ENCODE measurements at regions not wholly inside any gene's neighbourhood (a gene's known extent, or its start where the extent isn't known, plus 50 kb on each side); places are given as distances from the start of the nearest gene placed in this dataset.

- Mint-ChIP-seq H3K27ac (no peak overlapping the region), H3K36me3 (no peaks in the 10 kb centered on the region), H3K27me3 (ENCODE audit: insufficient read depth, low read depth) (no peaks in the 10 kb centered on the region), H3K4me1 (no peaks in the 10 kb centered on the region), H3K9me3 (peaks cover 2% of the 10 kb centered on the region), H3K4me3 (no peak overlapping the region)
- TF ChIP-seq CTCF (IDR thresholded peaks at IDR 0.05) (no peak), EZH2 (IDR thresholded peaks at IDR 0.05) (no peak), EZH2phosphoT487 (IDR thresholded peaks at IDR 0.05) (no peak)
- Histone ChIP-seq H3K4me2 (no peak overlapping the region), H3K4me1 (no peaks in the 10 kb centered on the region), H4K20me1 (ENCODE audit: low read depth) (no peaks in the 10 kb centered on the region), H2AFZ (replicated peaks) (no peak overlapping the region), H3K27ac (no peak overlapping the region), H3K9ac (no peak overlapping the region), H3K27me3 (no peaks in the 10 kb centered on the region), H3K4me3 (no peak overlapping the region), H3K36me3 (no peaks in the 10 kb centered on the region), H3K9me3 (ENCODE audit: low read depth) (no peaks in the 10 kb centered on the region), H3F3A (ENCODE audit: low read depth) (no peaks in the 10 kb centered on the region), H3K79me2 (ENCODE audit: low read depth) (no peaks in the 10 kb centered on the region)
- no peak for DNase-seq (ENCODE audit: low spot score)
These were observed 295.1 kb upstream of the SLITRK5 start for GRCh38 chr13:87376081-87376480.

GRCh38 chr13:87384099-87384498 is 287.1 kb upstream of the SLITRK5 start:
- Mint-ChIP-seq H3K27me3 (ENCODE audit: insufficient read depth, low read depth) (no peaks in the 10 kb centered on the region), H3K4me3 (no peak overlapping the region), H3K9me3 (no peaks in the 10 kb centered on the region), H3K36me3 (no peaks in the 10 kb centered on the region), H3K27ac (no peak overlapping the region), H3K4me1 (no peaks in the 10 kb centered on the region)
- DNase-seq (ENCODE audit: low spot score) = no peak
- Histone ChIP-seq H4K20me1 (ENCODE audit: low read depth) (no peaks in the 10 kb centered on the region), H3K36me3 (no peaks in the 10 kb centered on the region), H3K27me3 (no peaks in the 10 kb centered on the region), H3K4me3 (no peak overlapping the region), H3K4me2 (no peak overlapping the region), H2AFZ (replicated peaks) (no peak overlapping the region), H3F3A (ENCODE audit: low read depth) (no peaks in the 10 kb centered on the region), H3K4me1 (no peaks in the 10 kb centered on the region), H3K27ac (no peak overlapping the region), H3K9ac (no peak overlapping the region), H3K79me2 (ENCODE audit: low read depth) (no peaks in the 10 kb centered on the region), H3K9me3 (ENCODE audit: low read depth) (no peaks in the 10 kb centered on the region)
- TF ChIP-seq CTCF (IDR thresholded peaks at IDR 0.05) = no peak
- TF ChIP-seq EZH2phosphoT487 (IDR thresholded peaks at IDR 0.05) = no peak
- TF ChIP-seq EZH2 (IDR thresholded peaks at IDR 0.05) = no peak

- H3K4me3 Mint-ChIP-seq = no peak overlapping the region
- Histone ChIP-seq H3K27ac (no peak overlapping the region), H3K27me3 (no peaks in the 10 kb centered on the region), H3K9ac (no peak overlapping the region), H3K4me1 (no peaks in the 10 kb centered on the region), H3K36me3 (no peaks in the 10 kb centered on the region), H3F3A (ENCODE audit: low read depth) (no peaks in the 10 kb centered on the region), H3K4me2 (no peak overlapping the region), H3K9me3 (ENCODE audit: low read depth) (no peaks in the 10 kb centered on the region), H3K79me2 (ENCODE audit: low read depth) (no peaks in the 10 kb centered on the region), H4K20me1 (ENCODE audit: low read depth) (no peaks in the 10 kb centered on the region), H2AFZ (replicated peaks) (no peak overlapping the region), H3K4me3 (no peak overlapping the region)
- no peak for DNase-seq (ENCODE audit: low spot score)
- no peaks in the 10 kb centered on the region for H3K9me3 Mint-ChIP-seq
- no peaks in the 10 kb centered on the region for H3K36me3 Mint-ChIP-seq
- no peaks in the 10 kb centered on the region for H3K27me3 Mint-ChIP-seq (ENCODE audit: insufficient read depth, low read depth)
- no peak for TF ChIP-seq EZH2phosphoT487 (IDR thresholded peaks at IDR 0.05)
- no peak for TF ChIP-seq CTCF (IDR thresholded peaks at IDR 0.05)
- no peaks in the 10 kb centered on the region for H3K4me1 Mint-ChIP-seq
- no peak overlapping the region for H3K27ac Mint-ChIP-seq
These were observed 277.8 kb upstream of the SLITRK5 start for GRCh38 chr13:87393358-87393757.

GRCh38 chr13:87398047-87398446 is 273.1 kb upstream of the SLITRK5 start:
- H2AFZ ChIP-seq (replicated peaks) = no peak overlapping the region
- H3F3A ChIP-seq (ENCODE audit: low read depth) = no peaks in the 10 kb centered on the region
- H3K36me3 ChIP-seq = no peaks in the 10 kb centered on the region
- H3K79me2 ChIP-seq (ENCODE audit: low read depth) = no peaks in the 10 kb centered on the region
- no peak overlapping the region for H3K9ac ChIP-seq
- Mint-ChIP-seq H3K4me1 (no peaks in the 10 kb centered on the region), H3K27ac (no peak overlapping the region), H3K4me3 (no peak overlapping the region), H3K9me3 (no peaks in the 10 kb centered on the region), H3K27me3 (ENCODE audit: insufficient read depth, low read depth) (no peaks in the 10 kb centered on the region), H3K36me3 (no peaks in the 10 kb centered on the region)
- no peak overlapping the region for H3K27ac ChIP-seq
- H3K4me2 ChIP-seq = no peak overlapping the region
- no peak for TF ChIP-seq EZH2phosphoT487 (IDR thresholded peaks at IDR 0.05)
- TF ChIP-seq EZH2 (IDR thresholded peaks at IDR 0.05) = no peak
- peak; percentile 33 for TF ChIP-seq CTCF (IDR thresholded peaks at IDR 0.05)
- no peak overlapping the region for H3K4me3 ChIP-seq
- no peaks in the 10 kb centered on the region for H3K27me3 ChIP-seq
- no peaks in the 10 kb centered on the region for H4K20me1 ChIP-seq (ENCODE audit: low read depth)
- H3K4me1 ChIP-seq = no peaks in the 10 kb centered on the region
- DNase-seq (ENCODE audit: low spot score) = no peak
- H3K9me3 ChIP-seq (ENCODE audit: low read depth) = no peaks in the 10 kb centered on the region

Measured in neural progenitor cell (in vitro differentiated cells).